Tibial nerve (tissue), 3 donors: ENCODE measurements at regions not wholly inside any gene's neighbourhood (a gene's known extent, or its start where the extent isn't known, plus 50 kb on each side); places are given as distances from the start of the nearest gene placed in this dataset.

Experiments
- POLR2A ChIP-seq, 2 donors: fragments of 450-650 bp; IDR thresholded peaks; one replicate each; pipeline ENCODE4 v1.6.1; 2017; ENCODE audit warnings: antibody characterized with exemption in 2 of 2, mild to moderate bottlenecking in 2 of 2, moderate library complexity in 2 of 2
- TF ChIP-seq, protein P1 (sequence below), 5 experiments: fragments of 200-600 bp in 3 of 5; fragments of 450-650 bp in 2 of 5; sonication (generic) in 3 of 5; IDR thresholded peaks; one replicate each; pipeline ENCODE4 v1.5.1; 2016 to 2019; ENCODE audit warnings: antibody characterized with exemption in 5 of 5, mild to moderate bottlenecking in 3 of 5, moderate library complexity in 2 of 5

DNA sequence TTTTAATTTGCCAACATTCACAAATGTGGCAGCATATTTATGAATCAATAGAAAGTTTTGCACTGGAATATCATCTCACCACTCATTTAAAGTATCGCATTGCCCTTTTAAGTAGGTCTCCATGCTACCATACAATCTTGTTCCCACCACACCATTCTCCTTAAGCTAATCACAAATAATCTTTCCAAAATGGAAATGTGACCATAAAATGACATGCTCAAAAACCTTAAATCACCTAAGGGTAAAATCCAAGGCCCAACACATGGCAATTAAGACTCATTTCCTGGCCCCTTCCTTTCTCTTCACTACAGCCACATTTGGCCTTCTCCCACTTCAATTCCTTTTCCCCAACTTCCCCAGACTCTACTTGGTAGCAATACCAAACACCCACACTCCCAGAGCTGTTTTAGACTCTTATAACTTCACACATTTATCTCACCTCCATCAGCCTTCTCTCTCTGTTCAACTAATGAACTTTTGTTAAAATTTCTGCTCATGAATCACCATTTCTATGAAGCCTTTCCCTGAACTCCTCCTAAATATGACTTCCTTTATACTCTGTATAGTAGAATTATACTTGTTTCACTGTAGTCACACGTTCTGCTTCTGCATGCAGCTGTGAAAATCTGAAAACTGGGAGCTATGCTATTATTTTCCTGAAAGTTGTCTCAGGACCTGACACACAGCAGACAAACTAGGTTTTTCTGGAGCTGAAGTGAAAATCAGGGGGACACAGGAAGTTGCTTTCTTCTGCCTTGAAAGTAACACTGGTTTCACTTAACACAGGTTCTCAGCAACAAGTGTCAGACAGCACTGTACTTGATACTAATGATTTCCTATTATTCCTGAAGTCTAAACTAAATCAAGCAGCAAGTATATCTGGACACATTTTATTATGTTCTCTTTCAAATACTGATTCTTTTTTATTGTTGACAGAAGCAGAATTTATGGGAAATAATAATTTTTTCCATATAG is 303.9 kb downstream of the ZEB2 start:
- TF ChIP-seq, protein P1, sequence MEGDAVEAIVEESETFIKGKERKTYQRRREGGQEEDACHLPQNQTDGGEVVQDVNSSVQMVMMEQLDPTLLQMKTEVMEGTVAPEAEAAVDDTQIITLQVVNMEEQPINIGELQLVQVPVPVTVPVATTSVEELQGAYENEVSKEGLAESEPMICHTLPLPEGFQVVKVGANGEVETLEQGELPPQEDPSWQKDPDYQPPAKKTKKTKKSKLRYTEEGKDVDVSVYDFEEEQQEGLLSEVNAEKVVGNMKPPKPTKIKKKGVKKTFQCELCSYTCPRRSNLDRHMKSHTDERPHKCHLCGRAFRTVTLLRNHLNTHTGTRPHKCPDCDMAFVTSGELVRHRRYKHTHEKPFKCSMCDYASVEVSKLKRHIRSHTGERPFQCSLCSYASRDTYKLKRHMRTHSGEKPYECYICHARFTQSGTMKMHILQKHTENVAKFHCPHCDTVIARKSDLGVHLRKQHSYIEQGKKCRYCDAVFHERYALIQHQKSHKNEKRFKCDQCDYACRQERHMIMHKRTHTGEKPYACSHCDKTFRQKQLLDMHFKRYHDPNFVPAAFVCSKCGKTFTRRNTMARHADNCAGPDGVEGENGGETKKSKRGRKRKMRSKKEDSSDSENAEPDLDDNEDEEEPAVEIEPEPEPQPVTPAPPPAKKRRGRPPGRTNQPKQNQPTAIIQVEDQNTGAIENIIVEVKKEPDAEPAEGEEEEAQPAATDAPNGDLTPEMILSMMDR (IDR thresholded peaks at IDR 0.05), result no peak
- TF ChIP-seq POLR2A (IDR thresholded peaks at IDR 0.05), result no peak
